Choroid plexus epithelial cell (primary cell): ENCODE measurements at regions not wholly inside any gene's neighbourhood (a gene's known extent, or its start where the extent isn't known, plus 50 kb on each side); places are given as distances from the start of the nearest gene placed in this dataset.
A peak's percentile ranks its signal among the peaks of the same experiment; 100 is the strongest.

Experiments used
- DNase-seq: peaks from one replicate; pipeline ENCODE4 v3.0.0-alpha.2; 2010; ENCODE audit warnings: low read depth
- H3K4me3 ChIP-seq: 2 replicates; pipeline ENCODE4 v1.5.1; 2011; ENCODE audit warnings: low read depth, mild to moderate bottlenecking, control low read depth, low read length, moderate library complexity
- CTCF ChIP-seq: conservative IDR thresholded peaks from 2 replicates; pipeline ENCODE4 v1.5.1; 2011; ENCODE audit warnings: low read depth, mild to moderate bottlenecking, control low read depth, inconsistent platforms, low read length, moderate library complexity

DNA sequence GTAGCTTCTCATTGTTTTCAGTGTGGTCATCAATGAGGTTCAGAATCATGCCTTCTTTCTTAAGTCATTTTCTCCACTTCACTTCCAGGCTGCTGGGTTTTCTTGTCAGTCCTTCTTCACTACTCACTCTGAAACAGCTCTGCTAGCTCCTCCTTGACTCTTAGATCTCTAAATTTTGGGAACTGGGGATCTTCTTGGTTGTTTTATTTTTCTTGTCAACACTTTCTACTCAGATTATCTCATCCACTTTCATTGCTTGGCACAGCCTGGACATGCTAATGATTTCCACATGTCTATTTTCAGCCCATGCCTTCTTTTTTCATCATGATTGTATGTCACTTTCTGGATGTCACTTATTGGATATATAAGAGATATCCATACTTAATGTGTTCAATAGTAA lies 517.8 kb upstream of the DSEL start:
- TF ChIP-seq CTCF: no peak
- H3K4me3 ChIP-seq: no peak overlapping the region
- peak; percentile 11 for DNase-seq

GRCh38 chr18:68033466-68033865 lies 516.9 kb upstream of the DSEL start:
- peak; percentile 48 for DNase-seq

DNA sequence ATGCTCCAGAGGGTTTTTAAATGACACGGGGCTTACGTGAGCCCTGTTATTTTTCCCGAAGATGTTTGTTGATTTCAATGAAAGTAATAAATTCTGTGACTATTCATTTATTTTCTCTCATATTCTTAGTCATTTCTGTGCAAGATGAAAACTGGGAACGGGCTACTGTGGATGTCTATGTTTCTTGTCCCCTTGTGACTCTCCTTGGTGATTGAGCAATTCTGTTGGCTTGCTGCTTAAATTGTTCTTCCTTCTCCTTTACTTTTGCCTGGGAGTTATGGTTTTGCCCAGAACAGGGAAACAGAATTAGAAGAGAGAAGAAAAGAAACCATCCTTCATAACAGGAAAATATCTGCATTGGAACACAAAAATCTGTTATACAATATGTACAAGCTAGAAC lies 508.2 kb upstream of the DSEL start:
- H3K4me3 ChIP-seq: no peak overlapping the region
- TF ChIP-seq CTCF: no peak
- no peak for DNase-seq

More at GRCh38 chr18:68033466-68033865, 516.9 kb upstream of the DSEL start:
- H3K4me3 ChIP-seq: no peak overlapping the region
- TF ChIP-seq CTCF: no peak

DNA sequence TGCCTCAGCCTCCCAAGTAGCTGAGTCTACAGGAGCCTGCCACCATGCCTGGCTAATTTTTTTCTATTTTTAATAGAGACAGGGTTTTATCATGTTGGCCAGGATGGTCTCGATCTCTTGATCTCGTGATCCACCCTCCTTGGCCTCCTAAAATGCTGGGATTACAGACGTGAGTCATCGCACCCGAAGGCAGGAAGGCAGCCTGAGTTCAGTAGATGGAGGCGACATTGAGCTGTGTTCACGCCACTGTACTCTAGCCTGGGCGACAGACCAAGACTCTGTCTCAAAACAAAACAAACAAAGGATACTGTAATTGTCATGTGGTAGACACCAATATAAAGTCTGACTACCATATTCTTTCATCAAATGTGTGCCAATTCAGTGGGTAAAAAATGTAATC lies 500.9 kb upstream of the DSEL start:
- no peak overlapping the region for H3K4me3 ChIP-seq
- no peak for DNase-seq
- TF ChIP-seq CTCF: no peak

DNA sequence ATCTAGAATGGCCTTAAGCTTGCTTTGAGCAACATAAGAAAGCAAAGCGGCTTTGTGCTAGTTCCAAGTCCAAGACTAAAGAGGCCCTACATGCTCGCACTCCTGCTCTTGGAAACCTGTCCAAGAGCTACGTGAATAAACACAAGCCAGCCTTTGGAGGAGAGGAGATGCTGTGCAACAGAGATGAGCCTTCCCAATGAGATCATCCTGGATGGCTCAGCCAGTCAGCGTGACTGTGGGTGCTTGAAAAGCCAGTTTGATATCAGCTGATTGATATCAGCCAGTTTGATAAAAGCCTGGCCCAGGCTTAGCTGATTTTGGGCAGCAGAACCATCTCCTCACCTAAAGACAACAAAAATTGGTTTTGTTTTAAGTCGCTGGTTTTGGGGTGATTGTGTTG lies 481.0 kb upstream of the DSEL start:
- TF ChIP-seq CTCF: no peak
- H3K4me3 ChIP-seq: no peak overlapping the region
- peak; percentile 61 for DNase-seq

- TF ChIP-seq CTCF: no peak
- peak; percentile 34 for DNase-seq
- no peak overlapping the region for H3K4me3 ChIP-seq
Observed at GRCh38 chr18:67995769-67996168, 479.2 kb upstream of the DSEL start.

DNA sequence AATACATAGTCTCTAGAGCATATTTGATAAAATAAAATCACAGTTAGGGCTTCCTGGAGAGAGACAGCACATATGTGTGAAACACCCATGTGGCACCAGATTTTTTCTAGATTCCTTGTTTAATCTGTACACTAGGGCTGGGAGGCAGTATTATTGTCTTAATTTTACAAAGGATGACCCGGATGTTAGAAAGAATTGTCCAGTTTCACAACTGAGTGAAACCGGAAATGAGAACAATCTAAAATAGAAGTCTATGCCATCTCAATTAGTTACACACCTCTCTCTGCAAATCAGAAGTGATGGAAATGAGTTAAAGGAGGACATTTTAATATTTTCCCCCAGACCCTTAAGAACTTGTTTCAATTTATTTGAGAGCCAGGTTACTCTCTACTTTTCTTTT lies 463.7 kb upstream of the DSEL start:
- H3K4me3 ChIP-seq: no peak overlapping the region
- DNase-seq: peak; percentile 11
- no peak for TF ChIP-seq CTCF
